Uterus (tissue), 2 donors: ENCODE measurements at regions not wholly inside any gene's neighbourhood (a gene's known extent, or its start where the extent isn't known, plus 50 kb on each side); places are given as distances from the start of the nearest gene placed in this dataset.

ENCODE experiments used
- CTCF ChIP-seq, 4 experiments: fragments of 200-600 bp in 2 of 4; fragments of 450-650 bp in 2 of 4; sonication (generic) in 2 of 4; IDR thresholded peaks; one replicate each; pipeline ENCODE4 v1.5.1; 2016 to 2019; ENCODE audit warnings: antibody characterized with exemption in 4 of 4, mild to moderate bottlenecking in 2 of 4, moderate library complexity in 1 of 4
- POLR2A ChIP-seq, 2 donors: fragments of 450-650 bp; IDR thresholded peaks; one replicate each; pipeline ENCODE4 v1.6.1; 2016; ENCODE audit warnings: antibody characterized with exemption in 2 of 2, mild to moderate bottlenecking in 1 of 2, moderate library complexity in 1 of 2

- TF ChIP-seq CTCF (IDR thresholded peaks at IDR 0.05) (no peak), POLR2A (IDR thresholded peaks at IDR 0.05) (no peak)
Observed at GRCh38 chr5:171639966-171640365, 145.7 kb upstream of the SMIM23 start.
